HG03342 (cell line): ENCODE measurements at regions not wholly inside any gene's neighbourhood (a gene's known extent, or its start where the extent isn't known, plus 50 kb on each side); places are given as distances from the start of the nearest gene placed in this dataset.
A peak's percentile ranks its signal among the peaks of the same experiment; 100 is the strongest.

ENCODE experiments used
- ATAC-seq: cut with Tn5 transposase; IDR thresholded peaks from one replicate; pipeline ENCODE4 v1.9.1; 2021; ENCODE audit warnings: mild to moderate bottlenecking, moderate library complexity; ENCODE audit not compliant: unreplicated experiment

DNA sequence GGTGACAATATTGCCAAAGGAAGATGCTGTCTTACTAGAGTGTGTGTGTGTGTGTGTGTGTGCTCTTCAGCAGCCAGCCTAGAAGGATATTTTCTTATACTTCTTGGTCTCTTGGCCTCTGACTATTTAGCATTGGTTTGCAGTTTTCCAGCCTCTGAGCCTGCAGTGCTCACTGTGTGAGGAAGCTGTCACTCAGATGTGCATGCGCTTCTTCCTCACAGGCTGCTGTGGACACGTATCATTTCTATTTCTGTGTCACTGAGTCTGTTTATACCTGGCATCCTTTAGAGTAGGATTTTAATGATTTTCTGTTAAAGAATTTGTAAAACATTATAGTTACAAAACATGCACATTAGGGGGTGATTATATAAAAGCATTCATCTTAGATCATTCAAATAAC lies 83.3 kb downstream of the ALDH8A1 start:
- no peak for ATAC-seq

DNA sequence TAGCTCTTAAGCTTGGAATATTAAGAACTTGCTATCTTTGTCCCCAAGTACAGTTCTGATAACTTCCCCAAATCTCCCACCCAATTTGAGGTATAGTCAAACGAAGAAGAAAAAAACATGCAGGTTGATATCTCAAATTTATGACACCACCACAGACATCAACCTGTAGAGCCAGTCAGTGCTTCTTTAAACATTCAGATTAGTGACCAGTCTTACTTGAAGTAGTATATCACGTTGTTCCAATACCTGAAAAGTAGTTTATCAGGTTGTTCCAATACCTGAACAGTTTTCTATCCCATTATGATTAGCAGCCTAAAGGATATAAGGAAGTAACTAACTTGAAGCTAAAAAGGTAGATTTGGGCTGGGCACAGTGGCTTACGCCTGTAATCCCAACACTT lies 85.3 kb downstream of the ALDH8A1 start:
- no peak for ATAC-seq

DNA sequence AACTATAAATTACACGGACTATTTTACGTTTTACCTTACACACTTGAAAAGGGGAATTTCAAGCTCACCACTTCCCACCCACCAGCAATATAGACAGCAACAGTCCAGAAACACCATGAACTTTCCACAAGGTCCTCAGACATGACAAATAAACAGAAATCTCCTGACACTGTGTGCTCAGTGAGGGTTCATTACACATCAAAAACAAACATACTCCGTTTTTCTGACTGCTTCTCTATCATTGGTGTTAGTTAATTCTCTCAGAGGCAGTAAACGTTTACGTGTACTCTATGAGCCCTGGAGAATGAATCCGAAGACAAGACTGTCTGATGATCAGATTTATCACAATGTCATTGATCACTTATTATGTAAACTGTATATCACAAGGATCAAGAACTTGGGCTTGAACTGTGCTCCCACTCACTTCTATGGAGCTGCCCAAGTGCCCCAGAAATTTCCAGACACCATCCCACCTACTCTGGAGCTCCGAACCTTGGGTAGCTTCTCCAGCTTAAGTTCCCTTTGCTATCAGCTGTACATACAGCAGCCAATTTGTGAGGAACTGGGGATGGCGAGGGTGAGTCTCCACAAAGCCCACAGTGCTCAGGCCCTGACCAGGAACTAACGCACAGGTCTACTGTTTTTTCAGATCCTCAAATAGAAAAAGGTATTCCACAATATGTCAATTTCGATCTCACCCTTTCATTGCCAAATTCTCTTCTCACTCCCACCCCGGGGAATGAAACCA lies 86.0 kb downstream of the ALDH8A1 start:
- no peak for ATAC-seq

DNA sequence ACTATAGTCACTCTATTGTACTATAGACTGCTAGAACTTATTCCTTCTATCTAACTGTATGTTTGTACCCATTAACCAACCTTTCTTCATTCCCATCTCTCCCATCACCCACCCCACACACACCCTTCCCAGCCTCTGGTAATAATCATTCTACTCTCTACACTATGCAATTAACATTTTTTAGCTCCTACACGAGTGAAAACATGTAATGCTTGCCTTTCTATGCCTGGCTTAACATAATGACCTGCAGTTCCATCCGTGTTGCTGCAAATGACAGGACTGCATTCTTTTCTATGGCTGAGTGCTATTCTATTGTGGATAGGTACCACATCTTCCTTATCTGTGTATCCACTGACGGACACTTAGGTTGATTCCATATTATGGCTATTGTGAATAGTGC lies 95.5 kb downstream of the ALDH8A1 start:
- no peak for ATAC-seq

DNA sequence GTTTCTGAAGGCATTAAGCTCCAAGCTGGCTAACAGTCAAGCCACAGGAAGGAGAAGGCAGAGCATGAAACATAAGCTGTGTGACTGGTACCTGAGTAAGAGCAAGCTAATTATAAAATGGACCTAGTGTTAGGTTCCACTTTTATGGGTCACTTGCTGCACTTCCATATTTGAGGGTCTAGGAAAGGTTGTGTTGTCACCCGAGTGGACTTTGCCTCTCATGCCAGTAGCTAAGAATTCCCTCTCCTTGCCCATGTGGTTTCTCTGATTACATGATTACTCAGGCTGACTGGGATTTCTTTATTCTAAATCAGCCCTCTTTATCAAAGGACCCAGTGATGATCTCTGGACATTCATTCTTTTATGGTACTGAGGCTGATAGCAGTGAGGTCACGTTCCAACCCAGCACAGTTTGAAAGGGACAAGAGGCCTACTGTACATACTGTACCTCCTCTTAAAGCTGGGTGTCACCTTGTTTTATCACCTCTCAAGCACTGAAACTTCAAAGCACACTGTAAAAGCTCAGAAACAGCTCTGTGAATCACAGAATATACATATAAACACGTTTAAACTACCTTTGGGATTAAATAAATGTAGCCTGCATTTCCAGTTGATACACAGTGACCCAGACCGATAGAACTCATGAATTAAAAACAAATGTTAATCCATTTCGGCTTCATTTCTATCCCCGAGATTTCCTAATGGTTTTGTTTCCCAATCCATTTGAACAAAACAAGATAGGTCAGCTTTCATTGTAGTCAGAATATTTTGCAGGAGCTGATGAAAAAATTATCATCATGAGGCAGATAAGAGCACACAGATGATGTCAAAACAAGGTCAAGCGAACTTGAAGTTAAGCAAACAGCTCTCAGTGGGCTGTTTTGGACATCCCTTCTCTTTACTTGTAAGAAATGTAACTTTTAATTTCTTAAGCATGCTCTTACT lies 96.5 kb downstream of the ALDH8A1 start:
- ATAC-seq, result no peak

DNA sequence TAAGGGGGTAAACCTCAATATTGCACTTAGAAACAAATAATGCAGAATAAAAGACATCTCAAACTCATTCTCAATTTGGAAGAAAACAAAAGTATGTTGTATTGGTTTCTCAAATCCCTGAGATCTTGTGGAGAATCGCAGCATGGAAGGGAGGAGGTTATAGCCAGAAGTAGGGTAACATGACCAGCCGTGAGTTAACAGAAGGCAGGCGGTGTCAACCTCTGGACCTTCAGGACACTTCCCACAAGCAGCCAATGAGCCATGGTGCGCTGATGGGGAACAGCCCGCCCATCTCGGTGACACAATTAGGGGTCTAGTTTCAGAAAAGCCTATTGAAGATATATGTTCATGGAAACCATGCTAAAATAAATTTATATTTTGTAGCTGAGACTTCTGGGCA lies 98.4 kb downstream of the ALDH8A1 start:
- ATAC-seq, result no peak

DNA sequence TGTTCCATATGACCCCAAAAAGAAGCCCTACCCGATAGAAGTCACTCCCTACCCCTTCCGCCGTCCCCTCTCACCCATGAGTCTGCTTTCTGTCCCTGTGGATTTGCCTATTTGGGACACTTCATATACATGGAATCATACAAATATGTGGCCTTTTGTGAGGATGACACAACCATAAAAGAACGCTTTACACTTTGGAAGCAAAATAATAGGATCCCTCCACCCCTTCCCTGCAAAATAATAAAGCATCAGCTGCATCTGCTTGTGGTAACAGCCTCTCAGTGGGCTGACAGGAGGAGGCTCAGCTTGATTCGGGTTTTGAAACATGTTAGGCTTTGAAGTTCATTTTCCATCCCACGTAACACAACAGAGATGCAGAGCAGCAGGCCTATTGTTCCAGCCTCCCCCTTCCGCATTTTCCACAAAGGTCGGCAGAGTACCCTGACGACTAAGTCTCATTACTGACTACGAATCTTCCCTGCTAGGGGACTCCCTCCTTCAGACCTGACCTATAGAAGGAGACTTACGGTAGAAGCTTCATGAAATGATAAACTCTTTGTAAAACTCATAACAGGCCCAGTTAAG lies 99.1 kb downstream of the ALDH8A1 start:
- no peak for ATAC-seq

DNA sequence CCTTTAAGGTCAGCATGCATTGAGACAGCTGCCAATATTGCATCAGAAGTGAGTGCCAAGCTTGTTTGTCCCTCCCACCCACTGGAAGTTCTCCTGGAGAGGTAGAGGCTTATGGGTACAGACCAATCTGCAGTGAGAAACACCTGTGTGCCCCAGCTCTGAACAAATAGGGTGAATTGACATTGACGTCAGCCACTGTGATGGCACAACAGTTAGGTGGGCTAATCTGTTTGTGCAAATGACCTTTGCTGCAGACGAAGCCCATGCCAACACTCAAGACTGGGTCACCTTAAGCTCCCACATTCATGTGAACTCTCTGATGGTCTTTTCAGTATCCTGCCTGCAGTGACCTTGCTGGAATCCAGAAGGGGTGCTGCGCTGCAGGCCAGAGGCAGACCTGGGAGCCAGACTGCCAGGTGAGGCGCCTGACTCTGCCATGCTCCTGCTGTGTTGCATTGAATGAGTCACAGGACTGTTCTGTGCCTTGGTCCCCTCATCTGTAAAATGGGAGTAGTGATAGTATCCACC lies 99.9 kb downstream of the ALDH8A1 start:
- ATAC-seq, result no peak

DNA sequence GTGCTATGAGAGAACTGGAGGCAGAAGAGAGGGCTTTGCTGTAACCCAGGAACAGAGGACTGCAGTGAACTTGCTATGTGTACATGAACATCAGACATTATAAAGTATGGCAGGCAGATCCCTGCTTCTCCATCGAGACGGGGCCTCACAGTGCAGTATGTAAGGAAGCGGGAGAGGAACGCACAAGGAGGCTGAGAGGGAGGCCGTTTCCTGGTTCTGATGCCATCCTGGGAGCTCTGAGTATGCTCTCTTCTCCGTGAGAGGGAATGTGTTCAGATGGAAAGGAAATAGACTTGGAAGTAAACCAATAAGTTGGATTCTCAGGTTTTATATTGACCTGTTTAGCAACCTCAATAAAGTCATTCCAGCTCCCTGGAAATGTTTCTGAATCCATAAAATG lies 101.8 kb downstream of the ALDH8A1 start:
- ATAC-seq, result no peak

DNA sequence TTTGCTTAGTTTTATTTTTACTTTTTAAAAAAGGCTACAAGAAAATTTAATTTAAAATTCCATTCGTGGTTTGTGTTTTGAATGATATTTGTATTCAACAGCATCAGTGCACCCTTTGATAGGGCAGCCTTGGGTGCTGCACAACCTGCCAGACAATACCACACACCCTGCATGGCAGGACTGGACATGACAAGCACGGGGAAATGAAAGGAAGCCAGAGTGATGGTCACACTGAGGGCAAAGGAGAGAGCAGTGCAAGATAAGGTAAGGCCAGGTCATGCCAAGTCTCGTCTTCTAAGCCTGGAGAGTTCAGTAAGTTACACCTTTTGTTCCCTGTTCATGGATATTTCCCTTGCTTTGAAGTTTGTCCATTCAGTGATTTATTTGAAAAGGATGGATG lies 103.0 kb downstream of the ALDH8A1 start:
- ATAC-seq, result no peak

DNA sequence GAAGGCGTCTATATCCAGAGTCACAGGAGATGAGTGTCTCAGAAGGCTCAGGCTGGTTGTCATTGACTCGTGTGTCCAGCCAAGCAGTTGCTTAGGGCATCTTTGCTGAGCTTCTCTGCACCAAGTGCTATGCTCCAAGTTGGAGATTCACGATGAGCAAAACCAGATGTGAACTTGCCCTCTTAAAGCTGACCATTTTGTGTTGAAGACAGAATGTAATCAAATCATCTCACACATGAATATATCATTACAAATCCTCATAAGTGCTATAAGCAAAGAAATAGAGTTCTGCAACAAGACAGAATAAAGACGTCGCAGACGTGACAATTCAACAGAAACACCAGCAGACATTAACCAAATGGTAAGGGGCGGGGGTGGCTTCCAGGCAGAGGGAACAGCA lies 103.9 kb downstream of the ALDH8A1 start:
- no peak for ATAC-seq

DNA sequence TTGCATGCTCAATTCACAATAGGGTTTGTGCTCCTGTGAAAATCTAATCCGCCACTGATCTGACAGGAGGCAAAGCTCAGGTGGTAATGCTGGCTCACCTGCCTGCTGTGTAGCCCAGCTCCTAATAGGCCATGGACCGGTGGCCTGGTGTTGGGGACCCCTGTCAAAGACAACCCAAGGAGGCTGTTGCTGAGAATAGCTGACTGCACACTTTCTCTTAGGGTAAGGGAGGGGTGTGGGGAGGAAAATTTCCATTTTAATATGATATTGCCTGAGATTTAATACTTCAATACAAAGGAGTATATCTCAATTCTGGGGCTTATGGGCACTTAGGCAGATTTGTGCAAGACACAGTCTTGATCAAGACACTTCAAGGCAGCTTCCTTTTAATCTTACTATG lies 105.8 kb downstream of the ALDH8A1 start:
- ATAC-seq, result no peak

DNA sequence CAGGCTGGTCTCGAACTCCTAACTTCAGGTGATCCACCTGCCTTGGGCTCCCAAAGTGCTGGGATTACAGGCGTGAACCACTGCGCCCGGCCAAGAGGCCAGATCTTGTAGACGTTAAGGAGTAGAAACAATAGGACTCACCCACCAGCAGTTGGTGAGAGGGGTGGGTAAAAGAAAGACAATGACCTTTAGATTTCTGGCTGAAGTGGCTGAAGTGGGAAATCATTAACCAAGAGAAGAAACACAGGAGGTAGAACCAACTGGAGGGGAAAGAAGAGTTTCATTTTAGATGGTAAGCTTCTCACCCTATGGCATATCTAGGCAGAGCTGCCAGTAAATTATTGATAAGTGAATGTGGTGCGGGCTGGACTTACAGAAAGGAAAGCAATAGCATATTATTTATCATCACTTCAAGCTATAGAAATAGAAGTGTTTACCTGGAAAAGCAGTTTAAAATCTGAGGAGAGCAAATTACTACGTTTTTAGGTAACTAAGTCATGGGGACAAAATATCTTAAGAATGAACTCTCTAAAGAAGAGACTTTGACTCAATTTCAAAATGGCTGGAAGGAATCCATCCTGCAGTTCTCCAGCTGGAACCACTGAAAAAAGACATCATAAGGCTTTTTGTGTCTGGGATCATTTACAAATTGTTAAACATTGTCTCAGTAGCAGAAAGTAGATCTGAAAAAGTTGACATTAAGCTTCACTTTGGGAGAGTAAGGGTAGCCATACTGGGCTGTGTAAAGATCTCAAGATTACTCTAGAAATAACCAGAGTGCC lies 109.6 kb downstream of the ALDH8A1 start:
- ATAC-seq, result peak; percentile 80

DNA sequence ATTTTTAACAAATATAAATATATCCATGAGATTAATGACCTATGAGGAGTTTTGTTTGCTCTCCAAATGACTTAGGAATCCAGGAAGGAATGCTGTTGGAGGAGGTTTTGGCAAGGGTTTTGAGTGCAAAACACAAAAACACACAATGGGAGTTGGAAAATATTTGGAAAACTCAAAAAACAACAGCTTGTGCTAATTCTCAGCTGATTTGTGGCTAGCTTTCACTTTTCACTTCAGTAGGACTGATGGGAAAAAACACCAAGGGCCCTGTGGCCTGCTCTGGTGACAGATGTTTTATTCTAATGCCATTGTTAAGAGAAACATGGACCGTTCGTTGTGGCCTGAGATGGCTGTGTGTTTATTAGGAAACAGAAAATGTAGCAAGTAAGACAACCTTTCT lies 113.9 kb downstream of the ALDH8A1 start:
- no peak for ATAC-seq

DNA sequence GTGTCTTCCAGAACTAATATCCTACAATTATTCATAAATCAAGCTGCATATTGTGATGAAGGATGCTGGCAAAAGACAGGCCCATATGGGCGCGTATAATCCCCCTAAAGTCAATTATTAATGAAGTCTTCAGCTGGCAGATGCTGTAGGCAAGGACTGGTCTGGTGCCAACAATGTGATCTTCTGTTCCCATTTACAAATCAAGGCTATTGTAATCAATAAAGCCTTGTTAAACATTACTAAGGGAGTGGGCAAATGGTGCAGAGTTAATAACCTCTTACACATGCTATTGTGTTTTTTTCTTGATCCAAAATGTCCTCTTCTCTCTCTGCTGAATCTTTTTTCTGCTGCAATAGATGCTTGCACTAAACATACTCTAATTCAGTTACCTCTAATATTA lies 119.0 kb downstream of the ALDH8A1 start:
- ATAC-seq, result no peak

DNA sequence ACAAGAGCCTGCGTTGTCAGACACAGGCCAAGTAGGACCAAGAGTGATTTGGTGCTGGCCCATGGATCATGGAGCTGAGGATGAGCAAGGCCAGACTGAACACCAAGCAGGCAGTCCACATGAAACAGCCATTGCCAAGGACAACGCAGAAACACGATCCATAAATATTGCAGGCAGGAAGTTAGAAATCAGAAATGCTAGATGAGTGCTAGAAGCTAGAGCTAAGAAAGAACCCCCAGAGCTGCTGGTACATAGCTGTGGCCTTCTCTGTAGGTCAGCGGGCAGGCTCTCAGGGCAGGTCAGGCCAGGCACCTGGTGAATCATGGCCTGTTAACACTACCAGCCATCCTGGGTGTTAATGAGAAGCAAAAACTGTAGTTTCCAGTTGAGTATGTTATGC lies 119.7 kb downstream of the ALDH8A1 start:
- no peak for ATAC-seq

DNA sequence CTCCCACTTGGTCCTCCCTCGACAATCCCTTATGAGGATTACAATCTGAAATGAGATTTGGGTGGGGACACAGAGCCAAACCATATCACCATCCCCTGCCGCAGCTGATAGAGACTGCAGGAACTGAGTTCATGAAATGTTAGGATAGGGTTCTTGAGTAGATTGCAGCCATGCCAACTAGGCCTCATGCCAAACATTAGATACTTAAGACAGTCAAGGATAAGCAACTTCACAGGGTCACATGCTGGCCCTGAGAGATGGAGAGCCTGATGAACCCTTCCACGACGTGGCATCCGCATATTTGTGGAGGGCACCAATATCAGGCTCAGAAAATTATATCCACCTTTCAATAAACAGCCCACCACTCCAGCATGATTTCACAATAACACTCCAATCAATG lies 121.3 kb downstream of the ALDH8A1 start:
- no peak for ATAC-seq

DNA sequence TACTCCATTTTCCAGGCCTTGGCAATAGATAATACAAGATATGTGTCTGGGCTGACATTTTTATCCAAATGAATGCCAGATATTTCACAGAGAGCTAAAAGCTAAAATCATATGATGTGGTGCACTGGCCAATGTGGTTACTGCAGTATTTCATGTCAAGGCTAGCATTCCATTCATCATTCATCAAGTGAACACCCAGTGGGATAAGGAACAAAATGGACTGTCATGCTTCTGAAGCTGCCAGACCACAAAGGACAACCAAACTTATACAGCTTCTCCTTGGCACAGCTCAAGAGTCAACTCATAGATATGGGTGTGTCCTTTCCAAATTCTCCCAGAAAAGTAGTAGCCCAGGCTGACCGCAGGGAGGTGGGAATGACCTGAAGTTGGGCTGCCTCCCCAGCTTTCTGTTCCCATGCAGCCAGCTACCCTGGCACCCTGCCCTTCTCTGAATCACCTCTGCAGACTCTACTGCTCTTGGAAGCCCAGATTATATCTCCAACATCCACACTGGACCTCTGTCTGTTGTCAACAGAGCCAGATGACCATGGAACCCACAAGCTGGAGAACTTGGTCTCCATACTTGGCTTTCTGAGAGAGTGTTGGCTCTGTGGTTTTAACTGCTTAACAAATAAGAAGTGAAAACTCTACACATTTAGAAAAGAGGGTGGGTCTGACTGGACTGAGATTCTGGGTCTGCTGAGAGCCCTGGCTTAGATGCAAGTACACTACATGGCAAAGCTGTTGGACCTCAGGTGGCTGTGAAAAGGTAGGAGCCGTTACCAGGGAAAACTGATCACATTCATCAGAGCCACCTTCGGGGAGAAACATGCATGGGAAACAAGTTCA lies 122.8 kb downstream of the ALDH8A1 start:
- ATAC-seq, result no peak

DNA sequence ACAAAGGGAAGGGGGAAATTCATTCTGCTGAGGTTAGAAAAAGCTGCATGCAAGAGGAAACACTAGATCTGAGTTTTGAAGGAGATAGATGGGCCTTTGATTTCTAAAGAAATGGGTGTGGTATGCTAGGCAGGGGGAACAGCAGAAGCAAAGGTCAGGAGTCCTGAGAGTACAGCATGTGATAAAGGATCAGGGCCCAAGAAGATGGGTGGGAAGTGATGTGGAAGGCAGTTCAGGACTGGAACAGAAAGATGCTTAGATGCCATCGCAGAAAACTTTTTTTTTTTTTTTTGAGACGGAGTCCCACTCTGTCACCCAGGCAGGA lies 126.2 kb downstream of the ALDH8A1 start:
- ATAC-seq, result no peak
